GM10266 (cell line): ENCODE measurements at regions not wholly inside any gene's neighbourhood (a gene's known extent, or its start where the extent isn't known, plus 50 kb on each side); places are given as distances from the start of the nearest gene placed in this dataset.
A peak's percentile ranks its signal among the peaks of the same experiment; 100 is the strongest.

Experiments used
- DNase-seq: peaks from one replicate; pipeline ENCODE4 v3.0.0; 2012; ENCODE audit errors: extremely low spot score
- CTCF ChIP-seq: IDR thresholded peaks from 2 replicates; pipeline ENCODE4 v1.5.1; 2012; ENCODE audit warnings: mild to moderate bottlenecking, low read depth; ENCODE audit not compliant: control insufficient read depth, insufficient read depth; ENCODE audit errors: missing control alignments

GRCh38 chr10:4719671-4720070, 106.3 kb upstream of the AKR1E2 start:
- no peak for TF ChIP-seq CTCF
- no peak for DNase-seq

- no peak for TF ChIP-seq CTCF
- DNase-seq = no peak
Observed at GRCh38 chr10:4719036-4719435, 107.0 kb upstream of the AKR1E2 start.

GRCh38 chr10:4718544-4718943, 107.5 kb upstream of the AKR1E2 start:
- DNase-seq = no peak
- TF ChIP-seq CTCF = no peak

- TF ChIP-seq CTCF = no peak
- no peak for DNase-seq
Observed at GRCh38 chr10:4717670-4718069, 108.3 kb upstream of the AKR1E2 start.

GRCh38 chr10:4710858-4711257, 115.1 kb upstream of the AKR1E2 start:
- TF ChIP-seq CTCF = no peak
- no peak for DNase-seq

DNA sequence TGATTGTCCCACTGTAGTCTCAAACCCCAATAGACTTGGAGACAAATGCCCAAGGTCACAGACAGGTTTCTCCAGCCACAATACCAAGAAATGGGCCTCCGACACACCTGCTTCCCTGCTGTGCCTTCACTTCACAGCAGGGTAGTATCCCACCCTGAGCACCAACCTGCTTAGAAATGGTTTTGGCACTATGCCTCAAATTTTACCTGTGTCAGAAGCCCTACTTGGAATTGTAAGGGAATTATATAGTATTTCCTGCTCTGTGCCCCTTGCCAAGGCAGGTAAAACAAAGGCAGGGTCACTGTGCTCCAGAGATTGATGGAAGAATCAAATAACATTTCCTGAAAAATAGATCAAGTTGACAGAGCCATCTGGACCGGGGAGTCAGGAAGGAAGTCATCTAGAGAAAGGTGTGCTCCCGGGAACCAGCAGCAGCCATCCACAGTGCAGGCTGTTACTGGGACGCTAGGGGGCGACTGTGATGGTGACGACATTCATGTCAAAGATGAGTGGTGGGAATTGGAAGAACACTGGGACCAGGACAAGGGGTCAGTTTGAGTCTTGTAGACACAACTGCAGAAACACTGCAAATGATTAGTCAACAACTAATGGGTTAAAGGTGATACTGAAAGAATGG, 117.8 kb upstream of the AKR1E2 start:
- DNase-seq = no peak

More for the DNA sequence above, 117.8 kb upstream of the AKR1E2 start:
- TF ChIP-seq CTCF = peak; percentile 54
